ENCODE measurements at regions not wholly inside any gene's neighbourhood (a gene's known extent, or its start where the extent isn't known, plus 50 kb on each side); places are given as distances from the start of the nearest gene placed in this dataset.
"Not testable (repeated sequence)": the region's sequence is repeated elsewhere in the genome, so short reads cannot be mapped to it uniquely, and the experiment has no call there.

GRCh38 chrX:1035931-1036330 lies 176.5 kb downstream of the CRLF2 start:
- not testable (repeated sequence) for TF ChIP-seq CSDC2 (CRISPR knock-in tag; IDR thresholded peaks at IDR 0.05); TOX (CRISPR knock-in tag; IDR thresholded peaks at IDR 0.05; ENCODE audit: borderline replicate concordance); ZNF565 (CRISPR knock-in tag; conservative IDR thresholded peaks at IDR 0.05; ENCODE audit: low read depth)
- TF ChIP-seq, protein P1, sequence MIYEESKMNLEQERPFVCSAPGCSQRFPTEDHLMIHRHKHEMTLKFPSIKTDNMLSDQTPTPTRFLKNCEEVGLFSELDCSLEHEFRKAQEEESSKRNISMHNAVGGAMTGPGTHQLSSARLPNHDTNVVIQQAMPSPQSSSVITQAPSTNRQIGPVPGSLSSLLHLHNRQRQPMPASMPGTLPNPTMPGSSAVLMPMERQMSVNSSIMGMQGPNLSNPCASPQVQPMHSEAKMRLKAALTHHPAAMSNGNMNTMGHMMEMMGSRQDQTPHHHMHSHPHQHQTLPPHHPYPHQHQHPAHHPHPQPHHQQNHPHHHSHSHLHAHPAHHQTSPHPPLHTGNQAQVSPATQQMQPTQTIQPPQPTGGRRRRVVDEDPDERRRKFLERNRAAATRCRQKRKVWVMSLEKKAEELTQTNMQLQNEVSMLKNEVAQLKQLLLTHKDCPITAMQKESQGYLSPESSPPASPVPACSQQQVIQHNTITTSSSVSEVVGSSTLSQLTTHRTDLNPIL (CRISPR knock-in tag; IDR thresholded peaks at IDR 0.05; ENCODE audit: low read depth), result not testable (repeated sequence)
